IMR-90 (cell line): ENCODE measurements at regions not wholly inside any gene's neighbourhood (a gene's known extent, or its start where the extent isn't known, plus 50 kb on each side); places are given as distances from the start of the nearest gene placed in this dataset.

Source experiments
- ATAC-seq: fragments of 200-7000 bp; cut with Tn5 transposase; 2 replicates; pipeline ENCODE4 v1.9.1; 2020; ENCODE audit warnings: low read depth, mild to moderate bottlenecking, moderate library complexity
- BruUV-seq: library from RNA; stranded (reverse); fragments of 400-500 nt; replicated peaks from 2 replicates; lab custom pipeline; 2021; lab: Mats Ljungman, UMichigan
- CTCF ChIA-PET: fragments of 300-600 bp; formaldehyde crosslinking; extraction: SDS; loops from one replicate; lab custom pipeline; 2021; ENCODE audit warnings: antibody characterized with exemption; lab: Yijun Ruan, JAX
- POLR2A ChIA-PET: fragments of 300-600 bp; sonication (Branson Sonifier 250); formaldehyde crosslinking; loops from one replicate; lab custom pipeline; 2022; ENCODE audit warnings: antibody characterized with exemption; ENCODE audit not compliant: unreplicated experiment; lab: Charles Lee
- DNase-seq: peaks from one replicate; pipeline ENCODE4 v3.0.0; 2013
- H2AFZ ChIP-seq: replicated peaks from 2 replicates; pipeline ENCODE3; 2013; ENCODE audit warnings: low read length, mild to moderate bottlenecking; ENCODE audit not compliant: poor library complexity
- H2AK5ac ChIP-seq: 2 replicates; pipeline ENCODE4 v1.6.1; 2013; ENCODE audit warnings: low read depth, low read length, inconsistent platforms
- H2AK9ac ChIP-seq: replicated peaks from 2 replicates; pipeline ENCODE3; 2013; ENCODE audit warnings: mild to moderate bottlenecking, low read depth, low read length, moderate library complexity; ENCODE audit not compliant: poor library complexity
- H2BK120ac ChIP-seq: 2 replicates; pipeline ENCODE4 v1.6.1; 2013; ENCODE audit warnings: low read depth, low read length, inconsistent platforms
- H2BK15ac ChIP-seq: 3 replicates; pipeline ENCODE4 v1.6.1; 2013; ENCODE audit warnings: low read depth, low read length, inconsistent platforms
- H2BK20ac ChIP-seq: 2 replicates; pipeline ENCODE4 v1.6.1; 2013; ENCODE audit warnings: low read depth, mild to moderate bottlenecking, inconsistent platforms, low read length, moderate library complexity
- H2BK5ac ChIP-seq: 2 replicates; pipeline ENCODE4 v1.6.1; 2013; ENCODE audit warnings: mild to moderate bottlenecking, low read depth, low read length, inconsistent platforms; ENCODE audit not compliant: poor library complexity, severe bottlenecking
- H3K14ac ChIP-seq: replicated peaks from 2 replicates; pipeline ENCODE4 v1.6.1; 2013; ENCODE audit warnings: low read depth, low read length, inconsistent platforms
- H3K18ac ChIP-seq: 2 replicates; pipeline ENCODE4 v1.6.1; 2013; ENCODE audit warnings: low read depth, low read length, control low read depth
- H3K23ac ChIP-seq: 2 replicates; pipeline ENCODE4 v1.6.1; 2013; ENCODE audit warnings: low read depth, low read length, inconsistent platforms
- H3K27ac ChIP-seq: 2 replicates; pipeline ENCODE4 v1.5.1; 2013; ENCODE audit warnings: mild to moderate bottlenecking, control low read depth, low read length; ENCODE audit not compliant: insufficient read depth
- H3K27me3 ChIP-seq: 2 replicates; pipeline ENCODE4 v1.6.1; 2013; ENCODE audit warnings: low read length; ENCODE audit not compliant: control insufficient read depth, insufficient read depth
- H3K36me3 ChIP-seq: 2 replicates; pipeline ENCODE4 v1.6.1; 2013; ENCODE audit warnings: low read length, mixed read lengths; ENCODE audit not compliant: control insufficient read depth, insufficient read depth
- H3K4ac ChIP-seq: 2 replicates; pipeline ENCODE4 v1.6.1; 2013; ENCODE audit warnings: low read depth, low read length, inconsistent platforms
- H3K4me1 ChIP-seq: 2 replicates; pipeline ENCODE4 v1.6.1; 2013; ENCODE audit warnings: low read length, mixed read lengths; ENCODE audit not compliant: control insufficient read depth, insufficient read depth
- H3K4me2 ChIP-seq: 2 replicates; pipeline ENCODE4 v1.6.1; 2013; ENCODE audit warnings: low read depth, mild to moderate bottlenecking, control low read depth, low read length, moderate library complexity
- H3K4me3 ChIP-seq: 2 replicates; pipeline ENCODE4 v1.5.1; 2013; ENCODE audit warnings: low read depth, mild to moderate bottlenecking, control low read depth, low read length, moderate library complexity; ENCODE audit not compliant: insufficient read depth
- H3K56ac ChIP-seq: 2 replicates; pipeline ENCODE4 v1.6.1; 2013; ENCODE audit warnings: low read length, inconsistent platforms; ENCODE audit not compliant: insufficient read depth; ENCODE audit errors: extremely low read depth
- H3K79me1 ChIP-seq, 2 experiments: 2 replicates each; pipeline ENCODE4 v1.6.1; 2013; ENCODE audit warnings: low read length in 2 of 2, inconsistent platforms in 1 of 2, low read depth in 1 of 2
- H3K9ac ChIP-seq: 2 replicates; pipeline ENCODE4 v1.6.1; 2013; ENCODE audit warnings: low read depth, low read length, control low read depth
- H3K9me1 ChIP-seq: 2 replicates; pipeline ENCODE4 v1.6.1; 2013; ENCODE audit warnings: low read length, inconsistent platforms; ENCODE audit not compliant: insufficient read depth
- H3K9me3 ChIP-seq: 2 replicates; pipeline ENCODE4 v1.6.1; 2013; ENCODE audit warnings: low read length; ENCODE audit not compliant: control insufficient read depth, insufficient read depth
- H4K20me1 ChIP-seq: 2 replicates; pipeline ENCODE4 v1.6.1; 2013; ENCODE audit warnings: low read length, inconsistent platforms; ENCODE audit not compliant: insufficient read depth
- H4K5ac ChIP-seq: 2 replicates; pipeline ENCODE4 v1.6.1; 2013; ENCODE audit warnings: mild to moderate bottlenecking, low read depth, low read length, control low read depth
- H4K8ac ChIP-seq, 2 experiments: 2 replicates each; pipeline ENCODE4 v1.6.1; 2013; ENCODE audit warnings: low read depth in 2 of 2, low read length in 2 of 2, control low read depth in 1 of 2, inconsistent platforms in 1 of 2
- H4K91ac ChIP-seq: 2 replicates; pipeline ENCODE4 v1.6.1; 2013; ENCODE audit warnings: low read depth, low read length, inconsistent platforms; ENCODE audit not compliant: insufficient read depth
- WGBS, 2 experiments: methylation state at CpG; one replicate each; pipeline versions ENCODE4 v1.1.5 to v1.1.7; 2013; ENCODE audit warnings: missing lambda C conversion rate in 2 of 2; ENCODE audit not compliant: insufficient read length in 1 of 2; ENCODE audit errors: extremely low coverage in 2 of 2; 5-methylcytosine and 5-hydroxymethylcytosine counted together
- dilution Hi-C: fragments of 300-500 bp; cut with HindIII; formaldehyde crosslinking; loops from one replicate; pipeline ENCODE4 v1.14.3; 2018; ENCODE audit warnings: low sequenced_read_pairs; ENCODE audit not compliant: unreplicated experiment
- in situ Hi-C: fragments of 300-500 bp; cut with MboI; formaldehyde crosslinking; loops from 3 replicates; pipeline ENCODE4 v1.14.3; 2019; ENCODE audit warnings: low sequenced_read_pairs, inconsistent platforms, mixed read lengths
- intact Hi-C: fragments of 100-400 bp; cut with micrococcal nuclease; formaldehyde crosslinking; loops from 2 replicates; pipeline ENCODE4 v1.10.0; 2022
- TF ChIP-seq, protein P1 (sequence below): conservative IDR thresholded peaks from 2 replicates; pipeline ENCODE4 v1.5.1; 2012; ENCODE audit warnings: mild to moderate bottlenecking, low read depth, low read length, improper control_type of control experiment

- Histone ChIP-seq H3K14ac (no peak overlapping the region), H3K56ac (no peak overlapping the region), H2BK120ac (no peak overlapping the region), H3K4ac (no peak overlapping the region), H3K27me3 (no peaks in the 10 kb centered on the region; the same call in 1 of the 2 replicates), H3K27ac (no peak overlapping the region), H2BK20ac (no peak overlapping the region), H3K18ac (no peak overlapping the region), H3K4me1 (no peaks in the 10 kb centered on the region), H3K9me1 (no peaks in the 10 kb centered on the region), H2AK5ac (no peak overlapping the region), H2BK15ac (no peak overlapping the region), H4K20me1 (no peaks in the 10 kb centered on the region), H3K36me3 (no peaks in the 10 kb centered on the region), H2AK9ac (no peak overlapping the region), H4K91ac (no peak overlapping the region), H4K5ac (no peak overlapping the region), H3K23ac (no peak overlapping the region), H3K79me1 (no peaks in the 10 kb centered on the region), H3K4me3 (no peak overlapping the region), H2BK5ac (no peak overlapping the region), H3K9me3 (peaks cover 8% of the 10 kb centered on the region), H3K9ac (no peak overlapping the region), H2AFZ (no peak overlapping the region), H3K4me2 (no peak overlapping the region), H4K8ac (no peak overlapping the region)
- POLR2A ChIA-PET: no interaction called here
- dilution Hi-C loops: no loop called here
- no TSS peak for BruUV-seq
- CTCF ChIA-PET: no interaction called here
- no peak for ATAC-seq
- in situ Hi-C loops: no loop called here
- DNase-seq: no peak
- whole genome bisulfite sequencing, 2 experiments: no CpG with 5 or more reads among the region's 8 CpGs
- TF ChIP-seq, protein P1, sequence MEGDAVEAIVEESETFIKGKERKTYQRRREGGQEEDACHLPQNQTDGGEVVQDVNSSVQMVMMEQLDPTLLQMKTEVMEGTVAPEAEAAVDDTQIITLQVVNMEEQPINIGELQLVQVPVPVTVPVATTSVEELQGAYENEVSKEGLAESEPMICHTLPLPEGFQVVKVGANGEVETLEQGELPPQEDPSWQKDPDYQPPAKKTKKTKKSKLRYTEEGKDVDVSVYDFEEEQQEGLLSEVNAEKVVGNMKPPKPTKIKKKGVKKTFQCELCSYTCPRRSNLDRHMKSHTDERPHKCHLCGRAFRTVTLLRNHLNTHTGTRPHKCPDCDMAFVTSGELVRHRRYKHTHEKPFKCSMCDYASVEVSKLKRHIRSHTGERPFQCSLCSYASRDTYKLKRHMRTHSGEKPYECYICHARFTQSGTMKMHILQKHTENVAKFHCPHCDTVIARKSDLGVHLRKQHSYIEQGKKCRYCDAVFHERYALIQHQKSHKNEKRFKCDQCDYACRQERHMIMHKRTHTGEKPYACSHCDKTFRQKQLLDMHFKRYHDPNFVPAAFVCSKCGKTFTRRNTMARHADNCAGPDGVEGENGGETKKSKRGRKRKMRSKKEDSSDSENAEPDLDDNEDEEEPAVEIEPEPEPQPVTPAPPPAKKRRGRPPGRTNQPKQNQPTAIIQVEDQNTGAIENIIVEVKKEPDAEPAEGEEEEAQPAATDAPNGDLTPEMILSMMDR: no peak
- intact Hi-C loops: no loop called here
These were observed 350.7 kb upstream of the MGMT start for GRCh38 chr10:129116371-129116770.
